Stimulated activated CD4-positive, alpha-beta T cell treated with anti-CD3 and anti-CD28 coated beads, Interleukin-12 subunit alpha, Interleukin-12 subunit beta, amount 100 ng/mL, for 4 hours (primary cell): ENCODE measurements at regions not wholly inside any gene's neighbourhood (a gene's known extent, or its start where the extent isn't known, plus 50 kb on each side); places are given as distances from the start of the nearest gene placed in this dataset.
"Not testable (repeated sequence)": the region's sequence is repeated elsewhere in the genome, so short reads cannot be mapped to it uniquely, and the experiment has no call there.

Source experiments
- DNase-seq: peaks from one replicate; pipeline ENCODE4 v3.0.0-alpha.2; 2020

DNA sequence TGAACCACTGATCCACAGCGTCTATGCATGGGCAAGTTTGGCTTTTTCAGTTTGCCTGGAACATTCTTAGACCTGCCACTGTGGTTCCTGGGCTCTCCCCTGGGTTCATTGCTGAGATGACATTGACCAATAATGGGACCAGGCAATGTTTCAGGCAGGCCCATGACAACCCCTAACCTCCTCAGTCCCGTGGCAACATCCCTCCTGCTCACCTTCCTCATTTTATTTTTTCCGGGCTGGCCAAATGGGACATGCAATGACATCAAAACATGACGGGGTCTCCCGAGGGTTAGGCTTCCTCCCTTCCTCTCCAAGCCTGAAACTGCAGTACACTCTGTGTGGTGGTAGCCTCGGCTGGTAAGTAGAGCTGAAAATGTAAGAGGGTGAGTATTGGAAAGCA, 234.0 kb upstream of the RREB1 start:
- DNase-seq, result no peak

DNA sequence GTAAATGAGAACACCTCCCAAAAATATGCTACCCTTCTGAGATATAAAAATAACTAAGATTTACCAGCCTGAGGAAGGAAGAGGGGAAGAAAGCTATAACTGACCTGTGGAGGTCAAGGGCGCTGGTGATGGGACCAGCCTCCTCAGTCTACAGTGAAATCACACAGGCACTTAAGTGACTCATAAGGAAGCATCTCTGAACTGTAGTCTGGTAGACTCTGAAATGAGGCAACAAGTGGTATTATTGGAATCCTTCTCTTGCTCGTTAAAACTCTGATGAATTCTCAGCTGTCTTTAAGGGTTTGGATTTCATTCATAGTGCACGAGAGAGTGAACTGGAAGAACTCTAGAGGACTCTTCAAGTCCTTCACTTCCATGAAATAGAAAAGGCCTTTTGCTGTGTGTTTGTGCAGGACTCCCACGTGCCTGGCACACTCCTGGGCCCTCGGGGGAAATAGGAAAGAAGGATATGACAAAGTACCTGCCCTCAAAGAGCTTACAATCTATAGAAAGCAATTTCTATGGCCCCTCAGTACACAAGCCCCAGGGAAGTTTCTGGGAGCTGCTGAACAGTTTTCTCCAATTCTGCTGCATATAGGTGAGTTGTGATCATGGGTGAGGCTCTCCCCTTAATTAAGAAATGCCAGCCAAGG, 231.8 kb upstream of the RREB1 start:
- DNase-seq, result no peak

DNA sequence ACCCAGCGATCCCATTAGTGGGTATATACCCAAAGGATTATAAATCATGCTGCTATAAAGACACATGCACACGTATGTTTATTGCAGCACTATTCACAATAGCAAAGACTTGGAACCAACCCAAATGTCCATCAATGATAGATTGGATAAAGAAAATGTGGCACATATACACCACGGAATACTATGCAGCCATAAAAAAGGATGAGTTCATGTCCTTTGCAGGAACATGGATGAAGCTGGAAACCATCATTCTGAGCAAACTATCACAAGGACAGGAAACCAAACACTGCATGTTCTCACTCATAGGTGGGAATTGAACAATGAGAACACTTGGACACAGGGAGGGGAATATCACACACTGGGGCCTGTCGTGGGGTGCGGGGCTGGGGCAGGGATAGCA, 230.0 kb upstream of the RREB1 start:
- not testable (repeated sequence) for DNase-seq

DNA sequence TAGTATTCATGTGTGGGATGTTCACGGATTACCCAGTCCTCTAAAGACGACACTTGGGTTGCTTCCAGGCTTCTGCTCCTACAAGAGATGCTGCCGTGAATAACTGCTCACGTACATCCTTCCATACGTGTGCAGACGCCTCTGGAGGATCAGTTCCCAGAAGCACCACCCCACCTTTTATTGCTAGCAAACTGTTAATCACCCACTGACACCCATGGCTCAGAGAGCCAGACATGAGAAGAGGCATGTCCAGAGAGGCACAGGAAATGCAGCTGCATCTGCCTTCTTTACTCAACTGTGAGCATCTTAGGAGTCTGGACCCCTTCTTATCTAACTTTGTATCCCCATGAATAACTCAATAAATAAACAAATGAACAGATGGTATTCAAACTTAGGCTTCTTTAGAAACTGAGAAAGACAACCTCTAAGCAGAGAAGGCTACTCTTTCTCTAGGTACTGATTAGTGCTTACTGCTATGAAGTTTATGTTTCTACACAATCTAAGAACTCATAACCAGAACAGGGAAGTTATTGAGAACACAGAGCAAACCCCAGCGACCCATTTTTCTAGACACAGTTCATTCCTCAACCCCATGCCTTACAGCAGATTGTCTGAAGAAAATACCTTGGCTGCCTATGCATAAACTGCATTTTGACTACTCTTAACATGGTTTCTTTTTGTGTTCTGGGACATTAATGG, 228.7 kb upstream of the RREB1 start:
- DNase-seq, result no peak

DNA sequence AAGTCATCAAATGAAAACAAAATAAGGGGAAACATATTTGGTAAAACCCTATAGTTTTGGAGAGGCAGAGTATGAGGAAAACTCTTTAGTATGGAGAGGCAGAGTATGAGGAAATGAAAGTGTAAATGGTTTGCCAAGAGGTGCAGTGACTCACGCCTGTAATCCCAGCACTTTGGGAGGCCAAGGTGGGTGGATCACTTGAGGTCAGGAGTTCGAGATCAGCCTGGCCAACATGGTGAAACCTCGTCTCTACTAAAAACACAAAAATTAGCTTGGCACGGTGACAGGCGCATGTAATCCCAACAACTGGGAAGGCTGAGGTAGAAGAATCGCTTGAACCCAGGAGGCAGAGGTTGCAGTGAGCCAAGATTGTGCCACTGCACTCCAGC, 228.2 kb upstream of the RREB1 start:
- not testable (repeated sequence) for DNase-seq

DNA sequence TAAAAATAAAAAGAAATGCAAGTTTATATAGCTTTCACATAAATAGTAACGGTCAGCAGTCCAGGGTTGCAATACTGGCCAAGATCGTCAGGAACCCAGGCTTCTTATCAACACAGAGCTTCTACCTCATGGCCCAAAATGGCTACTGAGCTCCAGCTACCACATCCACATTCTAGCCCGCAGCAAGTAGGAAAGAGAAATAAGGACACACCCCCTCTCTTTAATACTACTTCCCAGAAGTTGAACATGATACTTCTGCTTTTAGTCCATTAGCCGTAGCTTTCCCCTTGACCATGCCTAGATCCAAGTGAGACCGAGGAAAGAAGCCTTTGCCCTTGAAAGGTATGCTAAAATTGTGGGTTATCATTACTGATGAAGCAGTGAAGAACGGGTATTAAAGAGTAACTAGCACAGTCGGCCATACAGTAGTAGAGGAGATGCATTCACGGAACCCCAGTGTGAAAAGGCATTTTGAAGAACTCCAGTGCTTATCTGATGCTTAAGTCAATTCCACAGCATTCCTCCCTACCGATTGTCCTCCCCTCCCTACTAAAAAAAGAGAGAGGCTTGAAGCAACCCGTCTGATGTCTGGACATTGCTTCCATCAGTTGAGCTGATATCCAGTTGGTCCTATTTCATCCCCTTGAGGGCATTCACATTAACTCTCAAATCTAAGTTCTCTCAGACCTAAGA, 226.9 kb upstream of the RREB1 start:
- no peak for DNase-seq

DNA sequence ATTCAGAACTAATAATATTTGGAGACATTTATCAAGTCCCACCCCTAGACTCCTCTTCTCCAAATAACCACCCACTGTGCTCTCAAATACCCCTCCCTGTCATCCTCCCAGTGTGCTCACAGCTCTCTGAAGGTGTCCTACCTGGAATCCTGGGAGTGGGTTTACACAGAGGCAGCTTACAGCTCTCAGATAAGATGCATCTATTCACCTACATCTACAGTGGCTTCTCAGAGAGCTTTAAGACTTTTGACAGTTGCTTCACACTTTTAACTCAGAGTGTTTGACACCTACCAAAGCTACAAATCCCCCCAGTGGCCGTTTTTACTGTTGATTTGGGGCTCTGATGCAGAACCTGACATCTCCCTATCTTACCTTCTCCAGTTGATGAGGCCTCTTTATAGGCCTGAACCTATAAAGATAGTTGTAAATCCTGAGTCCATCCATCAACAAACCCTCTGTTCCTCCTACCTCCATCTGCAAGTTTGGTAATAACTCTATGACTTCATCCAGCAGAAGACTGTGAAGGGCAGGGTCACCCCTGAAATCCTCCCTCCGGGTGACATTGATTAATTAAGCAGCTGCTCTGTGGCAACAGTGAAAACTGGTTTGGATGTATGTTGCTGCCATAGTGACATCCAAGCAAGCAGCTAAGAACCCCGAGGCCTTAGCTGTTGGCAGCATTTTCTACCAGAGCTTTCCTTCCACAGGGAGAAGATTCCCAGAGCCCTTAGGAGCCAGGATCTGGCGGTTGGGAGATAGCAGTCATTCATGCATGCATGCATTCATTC, 226.1 kb upstream of the RREB1 start:
- no peak for DNase-seq

DNA sequence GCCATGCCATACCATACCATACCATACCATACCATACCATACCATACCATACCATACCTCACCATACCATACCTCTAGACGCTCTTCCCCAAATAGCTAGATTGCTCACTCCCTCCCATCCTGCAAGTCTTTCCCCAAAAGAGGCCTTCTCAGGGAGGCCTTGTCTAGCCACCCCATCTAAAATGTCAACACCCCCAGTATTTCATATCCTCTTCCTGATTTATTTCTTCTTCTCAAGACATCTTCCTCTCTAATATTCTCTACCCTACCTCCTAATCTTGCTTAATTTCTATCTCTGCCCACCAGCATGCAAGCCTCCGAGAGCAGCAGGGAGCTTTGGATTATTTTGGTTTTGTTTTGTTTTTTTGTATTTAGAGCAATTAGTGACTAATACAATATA, 225.2 kb upstream of the RREB1 start:
- no peak for DNase-seq

DNA sequence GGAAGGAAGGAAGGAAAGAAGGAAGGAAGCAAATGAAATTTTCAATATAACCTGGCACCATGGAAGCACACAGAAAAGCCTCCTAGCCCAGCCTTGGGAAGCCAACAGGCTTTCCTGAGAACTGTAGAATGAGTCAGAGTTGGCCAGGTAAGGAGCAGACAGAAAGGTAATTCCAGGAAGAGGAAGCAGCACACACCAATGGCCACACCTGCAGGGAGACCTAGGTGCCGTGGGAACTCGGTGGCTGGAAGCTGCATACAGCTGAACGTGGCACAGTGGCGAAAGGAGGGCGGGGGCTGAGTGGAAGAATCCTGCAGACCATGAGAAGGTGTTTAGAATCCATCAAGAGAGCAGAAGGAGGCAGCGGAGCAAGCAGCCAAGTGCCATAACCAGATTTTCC, 224.8 kb upstream of the RREB1 start:
- DNase-seq, result no peak

DNA sequence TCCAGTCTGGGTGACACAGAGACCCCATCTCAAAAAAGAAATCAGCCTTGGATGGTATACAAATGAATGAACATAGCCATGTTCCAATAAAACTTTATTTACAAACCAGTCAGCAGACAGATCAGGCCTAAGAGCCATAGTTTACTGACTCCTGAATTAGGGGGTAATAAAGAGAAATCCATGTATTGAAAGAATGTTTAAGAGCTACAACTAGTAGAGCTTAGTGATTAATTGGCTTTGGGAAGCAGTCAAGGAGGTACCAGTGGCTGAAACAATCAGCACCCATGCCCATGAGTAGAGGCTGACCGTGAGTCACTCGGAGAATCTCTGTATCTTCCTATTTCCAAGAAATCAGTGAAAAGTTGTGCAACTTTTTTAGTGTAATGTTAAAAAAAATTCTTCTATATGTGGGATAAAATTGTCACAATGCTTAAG, 223.6 kb upstream of the RREB1 start:
- DNase-seq, result no peak

DNA sequence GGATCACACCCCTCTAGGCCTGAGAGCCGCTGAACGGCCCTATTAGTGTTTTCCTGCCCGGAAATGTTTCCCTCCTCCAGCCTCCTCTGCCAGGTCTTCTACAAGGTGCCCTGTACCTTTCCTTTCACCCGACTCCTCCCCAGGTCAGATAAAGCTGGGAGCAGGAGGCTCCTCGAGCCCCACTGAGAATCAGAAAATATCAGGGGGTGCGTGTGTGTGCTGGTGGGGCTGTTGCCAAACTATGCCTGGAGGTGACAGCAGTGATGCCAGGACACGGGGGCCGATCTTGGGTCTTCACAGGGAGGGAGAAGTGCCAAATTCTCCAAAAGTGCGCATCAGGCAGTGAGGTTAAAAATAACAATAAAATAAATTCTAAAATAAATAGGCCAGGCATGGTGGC, 222.8 kb upstream of the RREB1 start:
- DNase-seq, result no peak

DNA sequence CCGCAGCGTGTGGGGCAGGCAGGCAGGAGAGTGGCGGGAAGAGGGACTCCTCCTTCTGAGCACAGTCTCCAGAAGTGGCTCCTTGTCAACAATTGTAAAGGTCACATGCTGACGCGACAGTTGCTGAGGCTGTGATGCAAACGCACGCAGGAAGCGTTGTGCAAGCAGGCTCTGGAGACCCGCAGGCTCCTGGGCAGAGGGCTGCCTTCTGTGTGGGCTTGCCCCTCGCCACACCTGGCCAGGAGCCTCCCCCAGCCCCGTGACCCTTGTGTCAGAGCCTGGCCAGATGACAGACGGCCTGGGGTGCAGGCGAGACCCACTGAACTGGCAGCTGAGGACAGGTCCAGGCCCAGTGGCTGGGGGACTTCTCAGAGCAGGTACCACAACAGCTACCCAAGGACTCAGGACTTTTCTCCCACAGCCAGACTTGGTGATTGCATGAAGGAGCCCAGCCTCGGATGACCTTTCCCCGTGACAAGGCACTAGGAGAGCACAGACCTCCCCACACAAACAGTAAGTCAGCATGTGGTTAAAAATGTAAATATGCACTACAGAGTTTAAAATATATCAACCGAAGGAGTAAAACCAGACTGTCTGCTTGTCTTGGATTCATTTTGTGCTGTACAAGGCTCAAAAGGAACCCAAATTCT, 222.1 kb upstream of the RREB1 start:
- no peak for DNase-seq

DNA sequence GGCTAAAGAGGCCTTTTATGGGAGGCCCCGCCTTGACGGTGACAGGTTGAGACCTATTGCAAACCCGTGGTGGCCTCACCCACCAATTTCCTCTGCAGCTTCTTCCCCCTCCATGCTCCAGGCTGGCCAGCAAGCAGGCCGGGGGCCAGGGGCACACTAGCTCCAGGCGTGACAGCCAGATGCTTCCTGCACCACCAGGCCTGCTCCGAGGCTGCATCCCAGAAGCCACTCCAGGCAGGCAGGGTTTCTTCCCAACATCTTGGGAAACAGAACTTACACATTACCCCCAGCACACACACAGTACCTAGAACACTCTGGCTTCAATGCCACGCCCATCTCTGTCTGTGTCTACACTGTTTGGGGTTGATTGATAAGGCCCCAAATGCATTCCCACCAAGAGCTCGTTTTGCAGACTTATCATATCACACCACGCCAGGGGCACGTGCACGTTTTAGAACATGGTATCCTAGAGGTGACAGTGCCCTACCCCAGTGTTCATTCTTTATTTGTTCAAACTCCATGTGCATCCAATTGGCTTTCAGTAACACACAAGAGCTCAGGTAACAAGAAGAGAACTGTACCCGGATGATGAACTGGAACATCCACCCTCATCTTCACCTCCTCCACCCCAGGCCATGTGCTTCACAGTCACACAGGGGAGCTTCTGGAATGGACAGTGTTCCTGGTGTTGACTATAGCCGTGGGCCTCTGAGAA, 221.4 kb upstream of the RREB1 start:
- DNase-seq, result no peak

DNA sequence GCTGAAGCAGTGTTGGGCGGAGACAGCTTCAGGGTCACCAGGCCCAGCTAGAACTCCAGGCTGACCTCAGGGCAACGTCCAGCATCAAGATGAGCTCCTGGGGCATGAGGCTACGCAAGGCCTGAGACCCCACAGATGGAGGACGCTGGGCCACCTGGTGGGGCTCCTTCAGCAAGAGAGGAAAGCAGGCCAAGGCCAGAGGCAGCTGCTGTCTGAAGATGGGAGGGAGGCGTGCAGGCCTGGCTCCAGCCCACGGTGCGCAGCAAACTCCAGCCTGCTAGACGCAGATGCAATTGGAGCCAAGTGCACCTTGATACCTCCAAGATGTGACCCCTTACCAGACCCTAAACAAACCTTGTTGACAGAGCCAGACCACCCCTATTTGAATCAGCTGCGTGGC, 220.9 kb upstream of the RREB1 start:
- DNase-seq, result no peak

DNA sequence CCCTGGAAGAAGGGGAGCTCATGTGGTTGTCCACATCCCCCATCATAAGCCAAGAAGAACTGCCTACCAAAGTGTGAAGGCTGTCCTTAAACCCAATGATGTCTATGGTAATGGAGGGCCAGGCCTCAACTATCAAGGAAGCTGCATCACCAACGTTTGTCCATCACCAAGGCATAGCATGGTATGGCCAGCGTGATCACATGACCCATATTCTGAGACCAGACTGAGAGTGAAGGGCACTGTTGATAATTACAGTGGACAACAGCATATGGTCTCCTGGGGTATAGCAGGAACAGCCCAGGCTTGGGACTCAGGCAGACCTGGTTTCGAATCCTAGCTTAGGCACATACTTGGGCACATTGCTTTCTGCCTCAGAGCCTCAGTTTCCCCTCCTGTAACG, 218.2 kb upstream of the RREB1 start:
- DNase-seq, result no peak

DNA sequence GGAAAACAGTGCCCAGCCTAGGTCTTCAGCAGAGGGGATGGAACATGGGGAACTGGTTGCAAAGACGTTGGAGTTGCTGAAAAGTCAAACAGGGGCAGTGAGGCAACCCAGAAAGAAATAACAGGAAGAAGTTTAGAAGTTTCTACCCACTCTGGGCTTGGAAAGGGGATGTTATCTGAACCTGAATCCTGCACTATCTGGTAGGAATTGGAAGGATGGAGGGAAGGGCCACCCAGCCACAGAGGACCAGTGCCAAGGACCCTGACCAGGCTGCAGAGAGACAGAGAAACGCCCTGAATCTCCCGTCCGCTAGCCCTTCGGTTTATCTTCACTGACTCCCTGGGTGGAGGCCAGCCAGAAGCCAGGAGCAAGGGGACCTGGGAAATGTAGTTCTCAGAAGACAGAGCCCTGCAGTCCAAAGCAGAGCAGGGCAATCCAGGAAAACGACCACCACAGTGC, 217.3 kb upstream of the RREB1 start:
- no peak for DNase-seq

DNA sequence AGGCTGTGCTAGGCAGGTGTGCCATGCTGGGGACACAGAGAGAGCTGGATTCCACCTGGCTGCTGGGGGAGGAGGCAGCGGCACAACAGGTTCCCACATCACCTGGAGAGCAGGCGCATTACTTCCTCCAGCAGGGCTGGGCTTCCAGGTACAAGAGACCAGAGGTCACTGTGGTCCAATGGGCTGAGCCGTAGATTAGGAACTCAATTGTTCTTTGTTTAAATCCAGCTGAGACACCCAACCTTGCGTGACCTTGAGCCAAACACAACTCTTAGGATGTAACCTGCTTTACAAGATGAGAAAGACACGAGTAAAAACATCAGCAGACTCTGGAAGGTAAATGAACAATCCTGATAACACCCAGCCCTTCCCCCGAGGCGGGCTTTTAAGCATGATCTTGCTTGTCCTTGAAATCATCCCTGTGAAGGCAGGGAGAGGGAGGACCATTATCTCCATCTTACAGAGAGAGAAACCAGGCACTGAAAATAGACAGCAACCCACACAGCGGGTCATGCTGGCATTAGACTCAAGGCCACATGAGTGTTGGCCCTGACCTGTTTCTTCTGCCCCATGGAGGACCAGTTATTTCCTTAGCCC, 216.5 kb upstream of the RREB1 start:
- no peak for DNase-seq

DNA sequence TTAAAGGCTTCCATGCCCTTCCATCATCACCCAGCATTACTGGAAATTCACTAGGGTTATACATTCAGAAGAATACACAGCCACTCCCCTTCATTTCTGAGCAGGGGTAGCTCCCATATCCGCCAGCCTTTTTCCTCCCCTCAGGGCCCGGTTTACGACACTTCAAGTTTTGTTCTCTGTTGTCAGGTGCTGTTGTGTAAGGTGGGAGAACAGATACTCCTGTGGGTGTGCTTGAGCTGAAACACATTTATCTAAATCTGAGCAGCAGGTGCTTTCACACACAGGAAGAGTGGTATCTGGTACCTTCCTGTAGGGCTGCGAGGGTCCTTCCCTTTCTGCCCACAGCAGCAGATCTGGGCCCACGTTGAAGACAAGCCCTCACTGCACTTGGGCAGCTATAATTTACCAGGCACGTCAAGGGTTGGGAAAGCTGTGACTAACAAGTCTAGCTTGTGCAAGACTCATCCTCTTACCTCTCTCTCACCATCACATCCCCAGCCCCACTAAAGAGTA, 215.8 kb upstream of the RREB1 start:
- no peak for DNase-seq

DNA sequence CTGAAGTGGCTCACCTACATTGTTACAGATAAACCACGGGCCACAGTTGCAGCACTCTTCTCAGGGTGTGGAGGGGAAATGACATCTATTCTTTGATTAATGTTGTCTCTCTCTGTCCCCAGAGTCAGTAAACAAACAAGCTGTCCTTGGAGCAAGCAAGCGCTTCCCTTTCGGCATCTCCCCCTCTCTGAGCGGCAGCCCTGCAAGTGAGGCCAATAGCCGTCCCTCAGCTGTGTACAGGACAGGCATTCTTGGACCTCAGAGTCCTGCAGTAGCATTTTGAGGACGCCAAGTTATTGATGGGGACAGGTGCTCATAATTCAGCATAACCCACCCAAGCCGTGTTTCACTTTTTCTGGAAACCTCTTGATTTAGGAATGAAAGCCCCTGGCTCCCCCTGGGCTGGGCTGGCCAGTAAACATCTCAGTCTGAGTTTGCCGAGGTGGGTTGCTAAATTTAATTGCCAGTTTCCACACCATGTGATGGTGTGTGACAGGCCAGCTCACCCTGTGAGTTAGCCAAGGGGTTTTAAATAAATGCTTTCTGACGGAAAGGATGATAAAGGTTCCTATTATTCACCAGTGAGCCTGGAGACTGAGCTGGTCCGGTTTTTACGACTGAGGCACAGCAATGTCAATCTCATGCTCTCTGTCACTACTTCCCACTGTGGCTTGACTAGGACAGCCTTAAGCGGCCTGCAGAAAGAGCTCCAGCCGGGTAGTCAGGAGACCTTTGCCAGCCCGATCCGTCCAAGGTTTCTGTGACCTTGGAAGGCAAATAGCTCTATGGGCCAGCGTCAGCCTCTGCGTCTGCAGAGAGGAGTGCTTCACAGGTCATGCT, 214.8 kb upstream of the RREB1 start:
- no peak for DNase-seq

DNA sequence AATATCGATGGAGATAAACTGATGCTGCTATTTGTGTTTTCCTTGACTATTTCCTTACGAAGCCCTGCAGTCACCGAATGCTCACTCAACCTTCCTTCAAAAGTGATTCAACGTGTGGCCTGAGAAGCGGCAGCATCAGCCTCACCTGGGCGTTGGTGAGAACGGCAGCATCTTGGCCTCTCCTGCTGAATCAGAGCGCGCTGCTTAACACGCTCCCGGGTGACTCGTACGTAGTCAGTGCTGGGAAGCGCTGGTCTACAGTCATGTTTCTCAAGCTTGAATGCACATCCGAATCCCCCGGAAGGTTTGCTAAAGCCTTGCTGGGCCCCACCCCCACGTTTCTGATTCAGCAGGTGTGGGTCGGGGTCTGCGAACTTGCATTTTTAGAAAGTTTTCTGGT, 214.1 kb upstream of the RREB1 start:
- DNase-seq, result no peak

DNA sequence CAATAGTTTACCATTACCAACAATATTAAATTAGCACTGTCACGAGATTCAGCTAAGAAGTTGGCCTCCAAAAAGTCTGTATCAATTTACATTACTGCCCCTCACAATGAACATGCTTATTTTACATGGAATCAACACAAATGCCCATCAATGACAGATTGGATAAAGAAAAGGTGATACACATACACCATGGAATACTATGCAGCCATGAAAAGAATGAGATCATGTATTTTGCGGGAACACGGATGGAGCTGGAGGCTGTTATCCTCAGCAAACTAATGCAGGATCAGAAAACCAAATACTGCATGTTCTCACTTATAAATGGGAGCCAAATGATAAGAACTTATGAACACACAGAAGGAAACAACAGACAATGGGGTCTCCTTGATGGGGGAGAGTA, 211.8 kb upstream of the RREB1 start:
- DNase-seq, result no peak
